ENCODE measurements at regions not wholly inside any gene's neighbourhood (a gene's known extent, or its start where the extent isn't known, plus 50 kb on each side); places are given as distances from the start of the nearest gene placed in this dataset.
"Not testable (repeated sequence)": the region's sequence is repeated elsewhere in the genome, so short reads cannot be mapped to it uniquely, and the experiment has no call there.

DNA sequence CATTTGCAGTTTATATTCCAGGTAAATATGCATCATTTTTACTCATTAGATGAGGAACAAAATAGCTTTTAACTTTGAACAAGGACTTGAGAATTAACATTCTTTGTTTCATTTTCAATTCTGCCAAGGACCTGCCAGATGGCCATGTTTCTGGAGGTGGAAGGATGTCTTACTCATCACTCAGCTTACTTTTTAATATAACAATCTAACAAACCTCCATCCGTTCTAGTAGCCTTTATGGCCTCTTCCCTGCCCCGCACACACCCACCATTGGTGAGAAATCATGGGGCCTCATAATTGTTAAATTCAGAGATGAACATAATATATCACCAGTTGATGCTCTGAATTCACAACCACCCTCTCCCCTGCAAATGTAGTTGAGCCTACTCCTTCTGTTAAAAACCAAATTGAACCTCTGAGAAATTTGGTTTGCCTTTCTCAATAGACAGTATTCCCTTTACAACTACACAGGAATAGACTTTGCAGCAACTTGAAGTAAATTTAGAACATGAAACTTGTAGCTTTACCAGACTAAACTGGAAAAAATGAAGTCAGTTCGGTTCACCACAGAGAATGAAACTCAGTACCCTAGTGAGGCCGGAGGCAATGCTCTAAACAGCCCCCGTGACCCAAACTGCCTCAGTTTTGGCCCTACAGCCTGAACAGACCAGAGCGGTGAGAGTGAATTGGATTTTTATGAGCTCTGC, 50.1 kb upstream of the ACSL4 start:
- POLR2A ChIA-PET = interaction anchor here (2.1 kb wide), 1 partner anchor 50 kb away, joined by 5 read pairs; the partner anchor contains the start of gene ACSL4
- Mint-ChIP-seq H3K27ac (peak overlapping the region; percentile 69), H3K36me3 (no peaks in the 10 kb centered on the region), H3K9me3 (no peaks in the 10 kb centered on the region), H3K4me1 (ENCODE audit: low read depth) (peaks cover 13% of the 10 kb centered on the region), H3K27me3 (no peaks in the 10 kb centered on the region), H3K4me3 (peak overlapping the region; percentile 34)
- CTCF ChIA-PET = interaction anchor here (0.6 to 1.7 kb wide), 3 partner anchors 74 to 297 kb away, joined by 3 to 7 read pairs (median 3); no protein-coding TSS in a partner anchor
- DNase-seq = peak; percentile 16
- intact Hi-C loops (cut with micrococcal nuclease) = loop anchor here (1.0 to 5.0 kb wide), 3 partner anchors 51 to 71 kb away; partner anchors contain the start of gene ACSL4

DNA sequence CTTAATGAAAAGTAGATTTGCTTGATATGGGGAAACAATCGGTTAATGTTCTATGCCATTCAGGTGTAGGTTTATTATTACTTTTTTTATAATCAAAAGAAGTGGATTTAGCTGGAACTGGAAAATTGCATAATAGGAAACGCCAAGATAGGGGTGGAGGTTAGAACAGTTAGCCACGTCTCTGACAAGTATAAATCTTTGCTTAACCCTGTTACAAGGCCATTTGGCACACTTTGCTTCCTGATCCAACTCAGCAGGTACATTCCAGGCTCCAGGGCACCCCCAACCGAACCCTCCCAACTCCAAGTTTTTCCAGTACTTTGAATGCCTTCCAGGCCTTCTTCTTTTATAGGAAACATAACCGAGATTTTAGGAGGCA, 50.6 kb upstream of the ACSL4 start:
- CTCF ChIA-PET = interaction anchor here (1.2 to 1.7 kb wide), 2 partner anchors 73 to 298 kb away, joined by 3 to 7 read pairs; no protein-coding TSS in a partner anchor
- H3K36me3 Mint-ChIP-seq = no peaks in the 10 kb centered on the region
- no peak overlapping the region for H3K4me3 Mint-ChIP-seq
- DNase-seq = no peak
- intact Hi-C loops (cut with micrococcal nuclease) = loop anchor here (1.0 to 5.0 kb wide), 3 partner anchors 51 to 71 kb away; partner anchors contain the start of gene ACSL4
- H3K27ac Mint-ChIP-seq = peak overlapping the region; percentile 69
- POLR2A ChIA-PET = interaction anchor here (2.1 kb wide), 1 partner anchor 50 kb away, joined by 5 read pairs; the partner anchor contains the start of gene ACSL4
- H3K4me1 Mint-ChIP-seq (ENCODE audit: low read depth) = peaks cover 13% of the 10 kb centered on the region
- no peaks in the 10 kb centered on the region for H3K9me3 Mint-ChIP-seq
- no peaks in the 10 kb centered on the region for H3K27me3 Mint-ChIP-seq

DNA sequence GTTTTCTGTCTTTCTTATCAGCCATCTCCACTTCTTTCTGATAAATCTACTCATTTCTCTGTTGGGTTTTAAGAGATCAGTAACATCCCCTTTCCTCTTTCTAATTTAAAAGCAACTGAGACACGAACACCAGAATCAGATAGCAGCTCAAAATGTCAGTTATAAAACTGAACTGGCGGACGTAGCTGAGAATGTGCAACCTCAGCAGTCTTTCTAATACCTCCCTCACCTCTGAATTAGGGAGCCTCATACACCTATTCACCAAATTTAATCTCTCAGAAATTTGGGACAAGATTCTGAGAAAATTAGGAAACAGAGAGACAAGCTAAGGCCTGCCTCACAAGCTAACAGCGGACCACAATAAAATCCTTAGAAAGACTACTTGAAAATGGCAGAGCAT, 52.0 kb upstream of the ACSL4 start:
- POLR2A ChIA-PET = no interaction called here
- Mint-ChIP-seq H3K9me3 (no peaks in the 10 kb centered on the region), H3K27me3 (peaks cover 1% of the 10 kb centered on the region), H3K4me1 (ENCODE audit: low read depth) (peaks cover 13% of the 10 kb centered on the region), H3K27ac (no peak overlapping the region), H3K4me3 (no peak overlapping the region), H3K36me3 (no peaks in the 10 kb centered on the region)
- DNase-seq = no peak
- CTCF ChIA-PET = no interaction called here
- intact Hi-C loops (cut with micrococcal nuclease) = no loop called here

DNA sequence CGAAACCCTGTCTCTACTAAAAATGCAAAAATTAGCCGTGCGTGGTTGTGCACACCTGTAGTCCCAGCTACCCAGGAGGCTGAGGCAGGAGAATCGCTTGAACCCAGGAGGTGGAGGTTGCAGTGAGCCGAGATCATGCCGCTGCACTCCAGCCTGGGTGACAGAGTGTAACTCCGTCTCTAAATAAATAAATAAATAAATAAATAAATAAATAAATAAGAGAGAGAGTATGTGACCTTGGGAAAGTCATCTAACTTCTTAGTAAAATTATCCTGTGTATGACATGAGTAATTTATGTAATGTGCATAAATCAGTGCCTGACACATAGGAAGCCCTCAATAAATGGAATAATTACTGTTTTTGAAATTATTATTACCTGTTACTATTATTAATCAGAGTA, 57.5 kb upstream of the ACSL4 start:
- DNase-seq; H3K27ac Mint-ChIP-seq; intact Hi-C loops (cut with micrococcal nuclease); H3K9me3 Mint-ChIP-seq; H3K36me3 Mint-ChIP-seq; H3K4me3 Mint-ChIP-seq; H3K4me1 Mint-ChIP-seq (ENCODE audit: low read depth); H3K27me3 Mint-ChIP-seq; POLR2A ChIA-PET; CTCF ChIA-PET: not testable (repeated sequence)

DNA sequence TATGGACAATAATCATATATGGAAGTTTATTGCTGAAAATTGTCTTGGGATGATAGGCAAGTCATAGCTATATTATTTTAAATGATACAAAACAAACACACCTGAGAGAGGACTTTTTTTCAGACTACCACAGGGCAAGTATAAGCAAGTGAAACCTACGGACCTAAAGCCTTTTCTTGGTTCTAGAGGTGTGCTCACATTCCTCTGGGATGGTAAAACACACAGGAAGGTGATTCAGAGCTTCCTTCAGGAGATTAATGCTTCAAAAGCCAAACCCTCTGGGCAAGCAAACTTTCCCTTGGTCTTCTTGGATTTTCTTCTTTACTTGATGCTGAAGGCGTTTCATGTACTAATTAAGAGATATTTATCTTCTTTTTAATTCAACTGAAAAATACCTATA, 60.1 kb upstream of the ACSL4 start:
- no peak for DNase-seq
- peaks cover 2% of the 10 kb centered on the region for H3K27me3 Mint-ChIP-seq
- H3K4me3 Mint-ChIP-seq = no peak overlapping the region
- intact Hi-C loops (cut with micrococcal nuclease) = no loop called here
- ChIA-PET CTCF (no interaction called here), POLR2A (no interaction called here)
- H3K36me3 Mint-ChIP-seq = no peaks in the 10 kb centered on the region
- H3K9me3 Mint-ChIP-seq = no peaks in the 10 kb centered on the region
- no peak overlapping the region for H3K27ac Mint-ChIP-seq
- no peaks in the 10 kb centered on the region for H3K4me1 Mint-ChIP-seq (ENCODE audit: low read depth)

DNA sequence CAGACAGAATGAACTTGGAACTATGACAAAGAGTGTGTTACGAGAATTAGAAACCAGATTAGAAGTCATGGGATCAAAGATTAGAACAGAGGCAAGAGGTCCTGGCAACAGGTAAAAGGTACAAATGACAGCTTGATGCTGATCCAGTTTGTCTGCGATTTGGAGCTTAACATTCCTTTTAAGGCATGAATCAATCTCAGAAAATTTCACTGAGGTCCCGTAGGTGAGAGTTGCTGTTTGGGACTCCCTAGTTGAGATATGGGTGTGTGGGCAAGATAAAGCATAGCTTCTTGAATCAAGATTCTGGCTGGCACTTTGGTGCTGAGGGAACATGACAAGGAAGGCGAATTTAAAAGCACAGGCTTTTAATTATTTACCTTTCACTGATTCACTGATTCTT, 62.6 kb upstream of the ACSL4 start:
- Mint-ChIP-seq H3K4me3 (no peak overlapping the region), H3K4me1 (ENCODE audit: low read depth) (no peaks in the 10 kb centered on the region), H3K36me3 (no peaks in the 10 kb centered on the region), H3K9me3 (no peaks in the 10 kb centered on the region), H3K27me3 (no peaks in the 10 kb centered on the region), H3K27ac (no peak overlapping the region)
- ChIA-PET CTCF (no interaction called here), POLR2A (no interaction called here)
- DNase-seq = no peak
- intact Hi-C loops (cut with micrococcal nuclease) = no loop called here

DNA sequence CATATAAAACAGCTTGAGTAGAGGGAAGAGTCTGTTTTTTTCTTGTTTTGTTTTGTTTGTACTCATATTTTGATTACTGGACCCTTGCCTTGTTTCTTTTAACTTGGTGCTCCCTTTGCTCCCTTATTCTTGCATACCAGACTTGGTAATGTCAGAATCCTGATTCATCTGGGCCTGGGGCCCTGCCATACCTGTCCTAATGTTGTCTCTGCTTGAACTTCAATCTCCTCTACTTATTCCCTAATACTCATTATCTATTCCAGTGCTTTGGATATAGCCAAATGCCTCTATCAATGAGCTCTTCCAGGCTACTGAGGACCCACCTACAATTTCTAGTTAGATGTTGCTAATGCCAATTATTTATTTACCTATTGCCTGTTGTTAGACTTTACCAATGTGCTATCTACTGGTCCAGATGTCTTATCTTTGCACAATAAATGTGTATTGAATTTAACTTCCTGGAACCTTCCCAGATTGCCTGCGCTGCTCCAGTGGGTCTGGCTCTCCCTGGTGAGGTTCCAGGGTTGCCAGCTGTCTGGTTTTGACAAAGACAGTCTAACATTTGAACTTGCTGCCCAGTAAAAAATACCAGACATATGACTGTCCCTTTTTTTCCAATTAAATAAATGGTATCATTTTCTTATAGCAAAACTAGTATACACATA, 64.4 kb upstream of the ACSL4 start:
- CTCF ChIA-PET = no interaction called here
- H3K9me3 Mint-ChIP-seq = no peaks in the 10 kb centered on the region

DNA sequence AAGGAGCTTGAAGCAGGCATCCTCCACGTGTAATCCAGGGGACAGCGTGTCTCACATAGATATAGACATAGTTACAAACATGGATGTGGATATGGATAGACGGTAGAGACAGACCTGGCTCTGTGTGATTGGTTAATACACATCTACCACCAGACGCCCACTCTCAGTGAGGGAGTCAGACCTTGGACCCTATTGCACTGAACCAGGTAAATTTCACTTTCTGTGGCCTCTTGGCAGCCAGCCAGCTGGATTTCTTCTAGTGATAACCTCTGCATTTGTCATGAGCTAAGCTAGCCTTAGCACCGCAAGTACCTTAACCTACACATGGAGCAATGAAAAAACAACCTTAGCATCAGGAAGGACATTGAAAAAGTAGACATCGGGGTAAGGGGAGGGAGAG, 79.2 kb upstream of the ACSL4 start:
- H3K4me3 Mint-ChIP-seq = no peak overlapping the region
- H3K4me1 Mint-ChIP-seq (ENCODE audit: low read depth) = no peaks in the 10 kb centered on the region
- H3K36me3 Mint-ChIP-seq = no peaks in the 10 kb centered on the region
- no peaks in the 10 kb centered on the region for H3K27me3 Mint-ChIP-seq
- ChIA-PET CTCF (interaction anchor here (1.8 kb wide), 1 partner anchor 100 kb away, joined by 4 read pairs; no protein-coding TSS in a partner anchor), POLR2A (no interaction called here)
- no peaks in the 10 kb centered on the region for H3K9me3 Mint-ChIP-seq
- intact Hi-C loops (cut with micrococcal nuclease) = no loop called here
- DNase-seq = no peak
- no peak overlapping the region for H3K27ac Mint-ChIP-seq

More for the DNA sequence above, 64.4 kb upstream of the ACSL4 start:
- no peak for DNase-seq
- H3K27ac Mint-ChIP-seq = no peak overlapping the region
- H3K36me3 Mint-ChIP-seq = no peaks in the 10 kb centered on the region
- no peak overlapping the region for H3K4me3 Mint-ChIP-seq
- POLR2A ChIA-PET = no interaction called here
- intact Hi-C loops (cut with micrococcal nuclease) = no loop called here
- no peaks in the 10 kb centered on the region for H3K27me3 Mint-ChIP-seq
- H3K4me1 Mint-ChIP-seq (ENCODE audit: low read depth) = no peaks in the 10 kb centered on the region

DNA sequence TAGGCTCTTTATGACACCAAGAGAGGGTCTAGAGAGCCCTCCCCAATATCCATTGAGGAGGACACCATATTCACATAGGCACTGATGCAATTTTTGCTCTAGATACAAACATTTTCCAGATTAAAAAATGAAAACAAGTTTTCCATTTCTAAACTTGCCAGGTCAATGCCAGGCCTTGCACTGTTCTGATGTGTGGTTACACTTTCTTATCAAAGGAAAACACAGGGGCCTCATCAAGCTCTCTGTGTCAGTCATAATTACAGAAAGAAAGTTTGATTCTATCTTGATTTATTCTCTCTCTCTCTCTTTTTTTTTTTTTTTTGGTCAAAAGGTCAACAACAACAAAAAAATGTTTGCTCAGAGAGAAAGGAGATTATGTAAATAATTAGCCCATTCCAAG, 80.2 kb upstream of the ACSL4 start:
- H3K36me3 Mint-ChIP-seq = no peaks in the 10 kb centered on the region
- DNase-seq = no peak
- H3K27me3 Mint-ChIP-seq = no peaks in the 10 kb centered on the region
- H3K27ac Mint-ChIP-seq = no peak overlapping the region
- H3K4me1 Mint-ChIP-seq (ENCODE audit: low read depth) = no peaks in the 10 kb centered on the region
- no peak overlapping the region for H3K4me3 Mint-ChIP-seq
- ChIA-PET CTCF (no interaction called here), POLR2A (no interaction called here)
- H3K9me3 Mint-ChIP-seq = no peaks in the 10 kb centered on the region
- intact Hi-C loops (cut with micrococcal nuclease) = no loop called here

DNA sequence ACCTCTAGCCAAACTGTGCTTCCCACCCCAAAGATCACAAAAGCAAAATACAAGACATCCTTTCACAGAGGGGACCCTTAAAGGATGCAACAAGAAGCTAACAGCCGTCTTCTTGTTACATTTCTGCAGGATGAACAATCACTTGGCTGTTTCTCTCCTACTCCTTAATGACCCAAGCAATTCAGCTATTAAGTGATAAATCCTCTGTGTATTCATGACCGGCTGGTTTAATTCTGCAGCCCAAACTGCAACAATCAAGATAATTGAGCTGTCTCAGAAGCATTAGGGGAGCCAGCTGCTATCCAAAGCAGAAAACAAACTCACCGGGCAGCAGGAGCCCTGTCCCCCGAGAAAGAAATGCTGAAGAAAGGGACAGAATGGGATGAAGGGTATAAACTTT, 85.9 kb upstream of the ACSL4 start:
- Mint-ChIP-seq H3K36me3 (no peaks in the 10 kb centered on the region), H3K9me3 (no peaks in the 10 kb centered on the region), H3K4me1 (ENCODE audit: low read depth) (no peaks in the 10 kb centered on the region), H3K27me3 (no peaks in the 10 kb centered on the region), H3K4me3 (no peak overlapping the region), H3K27ac (no peak overlapping the region)
- POLR2A ChIA-PET = no interaction called here
- CTCF ChIA-PET = interaction anchor here (0.9 kb wide), 1 partner anchor 38 kb away, joined by 3 read pairs; no protein-coding TSS in a partner anchor
- intact Hi-C loops (cut with micrococcal nuclease) = no loop called here
- no peak for DNase-seq

DNA sequence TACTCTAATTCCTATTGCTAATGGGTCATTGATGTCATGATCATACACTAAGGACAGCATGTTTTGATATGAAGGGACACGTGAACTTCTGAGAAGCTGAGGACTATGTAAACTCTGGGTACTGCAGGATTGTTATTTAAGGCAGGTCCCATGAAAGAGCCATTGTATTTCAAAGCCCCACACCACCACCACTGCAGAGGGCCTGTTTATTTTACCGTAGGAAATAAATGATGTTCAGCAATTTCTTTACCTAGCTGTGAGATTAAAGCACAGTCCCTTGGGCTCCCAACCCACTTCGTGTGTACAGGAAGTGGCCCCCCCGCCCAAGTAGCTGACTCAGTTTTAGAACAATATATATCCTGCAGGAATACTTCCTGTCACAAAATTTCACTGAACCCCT, 89.8 kb upstream of the ACSL4 start:
- H3K27me3 Mint-ChIP-seq = no peaks in the 10 kb centered on the region
- intact Hi-C loops (cut with micrococcal nuclease) = no loop called here
- POLR2A ChIA-PET = no interaction called here
- H3K4me3 Mint-ChIP-seq = no peak overlapping the region
- no peaks in the 10 kb centered on the region for H3K4me1 Mint-ChIP-seq (ENCODE audit: low read depth)
- no peaks in the 10 kb centered on the region for H3K36me3 Mint-ChIP-seq
- no peaks in the 10 kb centered on the region for H3K9me3 Mint-ChIP-seq
- CTCF ChIA-PET = no interaction called here
- no peak for DNase-seq
- H3K27ac Mint-ChIP-seq = no peak overlapping the region

DNA sequence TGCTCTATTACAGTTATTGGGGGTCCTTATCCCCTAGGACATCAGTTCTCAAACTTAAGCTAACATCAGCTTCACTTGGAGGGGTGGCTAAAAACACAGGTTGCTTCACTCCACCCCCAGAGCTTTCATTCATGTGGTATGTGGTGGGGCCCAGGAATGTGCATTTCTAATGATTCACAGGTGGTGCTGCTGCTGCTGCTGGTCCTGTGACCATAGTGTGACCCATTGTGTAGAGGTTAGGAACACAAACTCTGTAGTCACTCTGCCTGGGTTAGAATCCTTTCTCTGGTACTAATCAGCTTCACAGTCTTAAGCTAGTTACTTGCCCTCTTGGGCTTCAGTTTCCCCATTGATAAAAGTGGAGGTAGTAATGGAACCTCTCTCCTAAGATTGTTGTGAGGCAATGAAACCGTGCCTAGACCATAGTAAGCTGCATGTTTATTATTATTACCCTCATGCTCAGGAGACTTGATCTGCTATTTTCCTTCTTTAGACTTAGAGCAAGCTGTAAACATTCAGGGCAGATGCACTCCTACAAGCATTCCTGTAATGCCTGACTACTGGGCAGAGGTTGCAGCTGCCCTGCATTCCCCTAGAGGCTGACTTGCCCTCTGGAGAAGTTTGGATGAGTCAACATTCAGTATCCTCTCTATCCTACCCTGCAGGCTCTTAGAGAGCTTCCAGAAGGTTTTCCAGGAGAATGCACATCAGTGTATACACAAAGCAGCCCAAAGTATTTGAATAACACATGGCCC, 94.1 kb upstream of the ACSL4 start:
- POLR2A ChIA-PET = interaction anchor here (0.6 kb wide), 1 partner anchor 27 kb away, joined by 5 read pairs; no protein-coding TSS in a partner anchor
- CTCF ChIA-PET = interaction anchor here (1.0 to 2.2 kb wide), 4 partner anchors 29 to 114 kb away, joined by 3 to 10 read pairs (median 5); no protein-coding TSS in a partner anchor
- no peaks in the 10 kb centered on the region for H3K9me3 Mint-ChIP-seq
- no peak overlapping the region for H3K27ac Mint-ChIP-seq
- intact Hi-C loops (cut with micrococcal nuclease) = no loop called here
- no peaks in the 10 kb centered on the region for H3K36me3 Mint-ChIP-seq
- no peak overlapping the region for H3K4me3 Mint-ChIP-seq
- peaks cover 2% of the 10 kb centered on the region for H3K4me1 Mint-ChIP-seq (ENCODE audit: low read depth)
- no peaks in the 10 kb centered on the region for H3K27me3 Mint-ChIP-seq
- no peak for DNase-seq

Measured in activated CD4-positive, alpha-beta memory T cell treated with anti-CD3 and anti-CD28 coated beads for 36 hours (primary cell).